Right lobe of liver (tissue), 6 donors: ENCODE measurements at regions not wholly inside any gene's neighbourhood (a gene's known extent, or its start where the extent isn't known, plus 50 kb on each side); places are given as distances from the start of the nearest gene placed in this dataset.

Source experiments
- ATAC-seq, 4 donors: fragments of 200-7000 bp; cut with Tn5 transposase; one replicate each; pipeline ENCODE4 v1.9.1; 2020; ENCODE audit warnings: mild to moderate bottlenecking in 4 of 4, moderate library complexity in 4 of 4
- DNase-seq, 3 donors: peaks; one replicate each; pipeline ENCODE4 v3.0.0-alpha.2; 2020
- H3K27ac ChIP-seq, 3 donors: fragments of 200-600 bp; one replicate each; pipeline ENCODE4 v1.8.0; 2022
- H3K27me3 ChIP-seq, 2 donors: fragments of 200-600 bp; one replicate each; pipeline ENCODE4 v1.8.0; 2022
- H3K36me3 ChIP-seq, 4 donors: fragments of 200-600 bp; sonication (generic) in 1 of 4; one replicate each; pipeline versions ENCODE4 v1.5.1 to v1.8.0; 2017 to 2022; ENCODE audit warnings: control low read depth in 1 of 4
- H3K4me1 ChIP-seq, 4 donors: fragments of 200-600 bp; sonication (generic) in 1 of 4; one replicate each; pipeline versions ENCODE4 v1.5.1 to v1.8.0; 2017 to 2022; ENCODE audit warnings: control low read depth in 1 of 4
- H3K4me3 ChIP-seq, 3 donors: fragments of 200-600 bp; one replicate each; pipeline ENCODE4 v1.8.0; 2022
- H3K9me3 ChIP-seq, 4 donors: fragments of 200-600 bp; sonication (generic) in 1 of 4; one replicate each; pipeline versions ENCODE4 v1.5.1 to v1.8.0; 2017 to 2022; ENCODE audit warnings: control low read depth in 1 of 4
- POLR2A ChIP-seq: fragments of 450-650 bp; IDR thresholded peaks from one replicate; pipeline ENCODE4 v1.6.1; 2017; ENCODE audit warnings: antibody characterized with exemption, mild to moderate bottlenecking
- WGBS: methylation state at CpG from one replicate; pipeline ENCODE4 v1.1.6; 2018; ENCODE audit warnings: low coverage, low lambda C conversion rate; ENCODE audit not compliant: insufficient coverage; ENCODE audit errors: missing lambda C conversion rate; 5-methylcytosine and 5-hydroxymethylcytosine counted together
- intact Hi-C, 2 donors: fragments of 100-400 bp; cut with DNase I; formaldehyde crosslinking; loops; one replicate each; pipeline versions ENCODE4 v1.11.2 to v1.14.1; 2022
- TF ChIP-seq, protein P1 (sequence below), 4 donors: fragments of 200-600 bp in 3 of 4; fragments of 450-650 bp in 1 of 4; IDR thresholded peaks; one replicate each; pipeline versions ENCODE4 v1.5.1 to v1.8.0; 2016 to 2022; ENCODE audit warnings: antibody characterized with exemption in 4 of 4, mild to moderate bottlenecking in 2 of 4
- donor health status: DM: no; HTN: yes; CAD: no.
- donor health status: DM: no; HTN: no; CAD: no.
- donor health status: DM: no; HTN: no; CAD: no.
- donor health status: DM: no; HTN: yes; CAD: no.
- donor health status: DM: no; HTN: yes; CAD: no.

DNA sequence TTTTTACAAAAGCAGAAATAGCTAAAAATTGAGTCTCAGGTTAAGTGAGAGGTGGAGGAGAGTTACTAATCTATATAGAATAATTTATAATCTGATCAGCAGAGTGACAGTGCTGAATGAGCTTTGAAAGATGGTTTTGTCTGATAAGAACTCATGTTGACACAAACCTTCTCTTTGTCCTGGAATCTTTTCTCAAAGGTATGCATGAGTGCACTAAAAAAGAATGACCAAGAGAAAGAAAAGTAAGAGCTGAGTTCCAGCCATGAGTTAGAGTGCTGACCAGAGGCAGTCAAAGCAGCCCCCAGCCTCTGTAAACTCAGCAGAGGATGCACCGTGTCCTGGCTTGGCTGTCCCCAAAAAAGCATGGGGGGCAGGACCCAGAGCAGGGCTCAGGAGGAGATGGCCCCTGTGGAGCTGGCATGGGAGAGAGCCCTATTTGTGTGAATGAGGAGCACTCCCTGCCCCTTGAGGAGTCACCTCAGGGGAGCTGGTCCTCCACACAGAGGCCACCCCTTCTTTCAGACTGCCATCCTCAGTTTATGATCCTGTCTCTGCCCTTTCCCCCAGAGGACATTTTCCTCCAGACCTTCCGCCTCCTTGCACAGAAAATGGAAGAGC lies 129.8 kb downstream of the SEC23A start:
- ATAC-seq (no peak), DNase-seq (no peak)
- no peak for TF ChIP-seq POLR2A
- TF ChIP-seq, protein P1, sequence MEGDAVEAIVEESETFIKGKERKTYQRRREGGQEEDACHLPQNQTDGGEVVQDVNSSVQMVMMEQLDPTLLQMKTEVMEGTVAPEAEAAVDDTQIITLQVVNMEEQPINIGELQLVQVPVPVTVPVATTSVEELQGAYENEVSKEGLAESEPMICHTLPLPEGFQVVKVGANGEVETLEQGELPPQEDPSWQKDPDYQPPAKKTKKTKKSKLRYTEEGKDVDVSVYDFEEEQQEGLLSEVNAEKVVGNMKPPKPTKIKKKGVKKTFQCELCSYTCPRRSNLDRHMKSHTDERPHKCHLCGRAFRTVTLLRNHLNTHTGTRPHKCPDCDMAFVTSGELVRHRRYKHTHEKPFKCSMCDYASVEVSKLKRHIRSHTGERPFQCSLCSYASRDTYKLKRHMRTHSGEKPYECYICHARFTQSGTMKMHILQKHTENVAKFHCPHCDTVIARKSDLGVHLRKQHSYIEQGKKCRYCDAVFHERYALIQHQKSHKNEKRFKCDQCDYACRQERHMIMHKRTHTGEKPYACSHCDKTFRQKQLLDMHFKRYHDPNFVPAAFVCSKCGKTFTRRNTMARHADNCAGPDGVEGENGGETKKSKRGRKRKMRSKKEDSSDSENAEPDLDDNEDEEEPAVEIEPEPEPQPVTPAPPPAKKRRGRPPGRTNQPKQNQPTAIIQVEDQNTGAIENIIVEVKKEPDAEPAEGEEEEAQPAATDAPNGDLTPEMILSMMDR (IDR thresholded peaks at IDR 0.05), result no peak
- Histone ChIP-seq H3K36me3 (no peaks in the 10 kb centered on the region), H3K27ac (no peak overlapping the region), H3K4me1 (no peaks in the 10 kb centered on the region), H3K27me3 (no peaks in the 10 kb centered on the region), H3K4me3 (no peak overlapping the region), H3K9me3 (no peaks in the 10 kb centered on the region)
- WGBS, result 83% methylated on average over 2 of the region's 2 CpGs
- intact Hi-C loops, result no loop called here

DNA sequence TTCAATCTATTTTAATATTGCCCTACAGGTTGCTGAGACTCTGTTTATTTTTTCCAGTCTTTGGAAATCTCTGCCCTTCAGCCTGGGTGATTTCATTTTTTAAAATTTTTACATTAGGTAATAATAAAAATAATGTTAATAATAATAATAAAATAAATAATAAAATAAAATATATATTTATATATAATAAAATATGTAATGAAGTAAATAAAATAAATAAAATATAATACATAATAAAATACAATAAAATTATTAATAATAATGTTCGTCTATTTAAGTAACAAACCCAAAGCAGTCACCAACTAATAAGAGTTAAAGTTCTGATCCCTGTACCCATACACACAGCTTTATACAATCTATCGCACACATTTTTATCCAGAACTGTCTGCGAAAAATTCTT lies 130.5 kb downstream of the SEC23A start:
- no peak overlapping the region for H3K27ac ChIP-seq
- no peak for DNase-seq
- intact Hi-C loops, result no loop called here
- no peaks in the 10 kb centered on the region for H3K27me3 ChIP-seq
- H3K9me3 ChIP-seq, result no peaks in the 10 kb centered on the region
- WGBS, result 79% methylated on average over 3 of the region's 3 CpGs
- TF ChIP-seq, protein P1 (IDR thresholded peaks at IDR 0.05), result no peak
- no peak for TF ChIP-seq POLR2A
- no peaks in the 10 kb centered on the region for H3K36me3 ChIP-seq
- ATAC-seq, result no peak
- no peaks in the 10 kb centered on the region for H3K4me1 ChIP-seq
- H3K4me3 ChIP-seq, result no peak overlapping the region

DNA sequence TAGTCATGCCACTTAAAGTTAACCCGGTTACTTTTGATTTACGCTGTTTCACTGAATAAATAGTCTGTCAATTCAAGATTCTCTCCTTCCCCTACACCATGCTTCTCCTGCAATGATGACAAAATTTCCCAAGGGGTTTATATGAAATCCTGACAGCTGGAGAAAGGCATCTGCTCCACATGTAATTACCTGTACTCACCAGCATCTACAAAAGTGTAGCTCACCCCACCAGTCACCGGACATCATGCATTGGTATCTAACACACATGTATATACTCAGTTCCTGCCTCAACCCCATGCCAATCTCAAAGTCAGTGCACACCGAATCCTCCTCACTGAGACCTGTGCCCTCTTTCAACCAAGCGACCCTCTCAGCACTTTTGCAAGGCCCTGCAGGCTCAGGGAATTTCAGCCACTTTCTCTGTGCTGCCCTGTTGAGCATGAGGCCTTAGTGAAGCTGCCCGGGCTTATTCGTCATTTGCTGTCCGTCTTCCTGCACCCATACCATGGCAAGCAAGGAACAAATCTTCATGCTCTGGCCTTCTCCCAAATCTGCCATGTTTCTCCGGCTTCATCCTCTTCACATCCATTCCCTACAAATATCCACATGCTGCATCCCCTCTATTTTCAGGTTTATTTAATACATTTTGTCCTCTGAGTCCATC lies 131.6 kb downstream of the SEC23A start:
- Histone ChIP-seq H3K27me3 (no peaks in the 10 kb centered on the region), H3K4me3 (no peak overlapping the region), H3K4me1 (no peaks in the 10 kb centered on the region), H3K9me3 (no peaks in the 10 kb centered on the region), H3K27ac (no peak overlapping the region), H3K36me3 (no peaks in the 10 kb centered on the region)
- ATAC-seq (no peak), DNase-seq (no peak)
- TF ChIP-seq, protein P1 (IDR thresholded peaks at IDR 0.05), result no peak
- no peak for TF ChIP-seq POLR2A
- intact Hi-C loops, result no loop called here
- 88% methylated on average over 7 of the region's 9 CpGs for WGBS

DNA sequence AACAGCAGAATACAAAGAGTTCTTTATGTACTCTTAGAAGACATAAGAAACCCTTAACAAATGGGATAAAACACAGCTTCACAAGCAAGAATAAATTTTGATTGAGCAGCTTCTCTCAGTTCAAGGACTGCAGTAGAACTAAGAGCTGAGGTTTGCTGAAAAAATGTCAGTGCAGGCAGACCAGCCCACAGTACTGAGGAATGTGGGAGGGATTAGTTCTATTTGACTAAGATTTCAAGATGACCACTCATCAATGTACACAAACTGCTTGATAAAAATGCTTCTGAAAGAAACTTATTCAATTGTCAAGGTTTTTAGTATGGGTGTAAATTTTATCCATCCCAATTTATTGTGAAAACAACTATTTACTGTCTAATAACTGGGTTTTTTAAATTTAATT lies 138.4 kb downstream of the SEC23A start:
- DNase-seq, result no peak
- Histone ChIP-seq H3K4me3 (no peak overlapping the region), H3K36me3 (no peaks in the 10 kb centered on the region), H3K27me3 (no peaks in the 10 kb centered on the region), H3K4me1 (no peaks in the 10 kb centered on the region), H3K9me3 (no peaks in the 10 kb centered on the region), H3K27ac (no peak overlapping the region)
- ATAC-seq, result no peak
- intact Hi-C loops, result no loop called here
- no peak for TF ChIP-seq POLR2A
- TF ChIP-seq, protein P1 (IDR thresholded peaks at IDR 0.05), result no peak
